T1000 (cell line): ENCODE measurements at regions not wholly inside any gene's neighbourhood (a gene's known extent, or its start where the extent isn't known, plus 50 kb on each side); places are given as distances from the start of the nearest gene placed in this dataset.

Experiments
- DNase-seq: peaks from one replicate; lab custom pipeline; 2025; ENCODE audit warnings: mixed read lengths; lab: John Stamatoyannopoulos, UW

GRCh38 chr5:38099205-38100168 is 158.9 kb upstream of the EGFLAM start:
- no peak for DNase-seq

GRCh38 chr5:38094889-38095288 is 163.5 kb upstream of the EGFLAM start:
- no peak for DNase-seq

GRCh38 chr5:38093855-38094254 is 164.5 kb upstream of the EGFLAM start:
- DNase-seq, result no peak

GRCh38 chr5:38086777-38087176 is 171.6 kb upstream of the EGFLAM start:
- no peak for DNase-seq

GRCh38 chr5:38079620-38080402 is 178.5 kb upstream of the EGFLAM start:
- DNase-seq, result no peak

GRCh38 chr5:38078161-38078560 is 180.2 kb upstream of the EGFLAM start:
- no peak for DNase-seq

- DNase-seq, result no peak
Measured at GRCh38 chr5:38077652-38078051, 180.7 kb upstream of the EGFLAM start.

GRCh38 chr5:38071831-38072694 is 186.3 kb upstream of the EGFLAM start:
- DNase-seq, result no peak

- DNase-seq, result no peak
Measured at GRCh38 chr5:38070304-38070950, 187.9 kb upstream of the EGFLAM start.

- DNase-seq, result no peak
Measured at GRCh38 chr5:38069360-38069759, 189.0 kb upstream of the EGFLAM start.

GRCh38 chr5:38060354-38060753 is 198.0 kb upstream of the EGFLAM start:
- peak; percentile 10 for DNase-seq

- DNase-seq, result no peak
Measured at GRCh38 chr5:38059876-38060275, 198.5 kb upstream of the EGFLAM start.

- no peak for DNase-seq
Measured at GRCh38 chr5:38051711-38052511, 206.4 kb upstream of the EGFLAM start.

GRCh38 chr5:38048400-38048799 is 208.6 kb upstream of the GDNF start:
- no peak for DNase-seq

GRCh38 chr5:38046103-38046502 is 206.3 kb upstream of the GDNF start:
- no peak for DNase-seq

GRCh38 chr5:38045446-38045845 is 205.6 kb upstream of the GDNF start:
- no peak for DNase-seq

- DNase-seq, result no peak
Measured at GRCh38 chr5:38039826-38040225, 200.0 kb upstream of the GDNF start.

GRCh38 chr5:38039091-38039490 is 199.2 kb upstream of the GDNF start:
- no peak for DNase-seq

GRCh38 chr5:38036765-38037164 is 196.9 kb upstream of the GDNF start:
- DNase-seq, result no peak

GRCh38 chr5:38032149-38032548 is 192.3 kb upstream of the GDNF start:
- DNase-seq, result no peak

GRCh38 chr5:38031304-38031703 is 191.5 kb upstream of the GDNF start:
- no peak for DNase-seq
